Neural progenitor cell (in vitro differentiated cells): ENCODE measurements at regions not wholly inside any gene's neighbourhood (a gene's known extent, or its start where the extent isn't known, plus 50 kb on each side); places are given as distances from the start of the nearest gene placed in this dataset.

ENCODE experiments used
- EZH2 ChIP-seq: fragments of 200-600 bp; sonication (generic); IDR thresholded peaks from 2 replicates; pipeline ENCODE4 v1.6.1; 2017; ENCODE audit warnings: antibody characterized with exemption, mild to moderate bottlenecking, moderate library complexity
- EZH2phosphoT487 ChIP-seq: fragments of 200-600 bp; sonication (generic); IDR thresholded peaks from 2 replicates; pipeline ENCODE4 v1.6.1; 2017; ENCODE audit warnings: antibody characterized with exemption
- TF ChIP-seq, protein P1 (sequence below): fragments of 200-600 bp; sonication (generic); IDR thresholded peaks from 2 replicates; pipeline ENCODE4 v1.5.1; 2017; ENCODE audit warnings: antibody characterized with exemption, mild to moderate bottlenecking

DNA sequence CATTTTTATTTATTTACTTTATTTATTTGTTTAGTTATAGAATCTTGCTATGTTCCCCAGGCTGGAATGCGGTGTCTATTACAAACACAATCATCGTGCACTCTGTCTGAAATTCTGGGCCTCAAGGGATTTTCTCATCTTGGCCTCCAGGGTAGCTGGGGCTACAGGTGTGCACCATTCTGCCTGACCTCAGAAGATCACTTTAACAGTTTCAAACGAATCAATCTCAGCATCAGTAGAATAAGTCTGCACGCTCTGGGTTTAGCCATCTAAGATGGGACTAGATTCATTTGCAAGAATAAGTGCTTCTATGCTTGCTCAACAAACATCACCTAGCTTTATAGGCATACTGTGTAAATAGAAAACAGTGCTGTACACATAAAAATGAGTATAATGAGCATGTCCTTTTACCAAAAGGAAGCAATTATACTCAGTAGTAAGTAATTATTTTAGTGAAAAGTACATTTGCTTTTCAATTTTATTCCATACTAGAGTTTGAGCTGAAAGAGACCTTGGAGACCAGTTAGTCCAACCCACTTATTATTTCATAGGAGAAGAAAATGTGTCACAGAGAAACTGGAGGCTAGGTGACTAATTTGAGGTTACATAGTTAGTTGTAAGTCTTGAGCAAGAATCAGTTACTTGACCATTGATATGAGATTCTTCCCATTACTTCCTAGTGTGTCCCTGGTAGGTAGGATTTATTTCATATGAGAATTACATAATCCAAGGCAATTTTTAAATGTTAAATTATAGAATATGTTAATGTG, 456.5 kb upstream of the LMO3 start:
- TF ChIP-seq, protein P1, sequence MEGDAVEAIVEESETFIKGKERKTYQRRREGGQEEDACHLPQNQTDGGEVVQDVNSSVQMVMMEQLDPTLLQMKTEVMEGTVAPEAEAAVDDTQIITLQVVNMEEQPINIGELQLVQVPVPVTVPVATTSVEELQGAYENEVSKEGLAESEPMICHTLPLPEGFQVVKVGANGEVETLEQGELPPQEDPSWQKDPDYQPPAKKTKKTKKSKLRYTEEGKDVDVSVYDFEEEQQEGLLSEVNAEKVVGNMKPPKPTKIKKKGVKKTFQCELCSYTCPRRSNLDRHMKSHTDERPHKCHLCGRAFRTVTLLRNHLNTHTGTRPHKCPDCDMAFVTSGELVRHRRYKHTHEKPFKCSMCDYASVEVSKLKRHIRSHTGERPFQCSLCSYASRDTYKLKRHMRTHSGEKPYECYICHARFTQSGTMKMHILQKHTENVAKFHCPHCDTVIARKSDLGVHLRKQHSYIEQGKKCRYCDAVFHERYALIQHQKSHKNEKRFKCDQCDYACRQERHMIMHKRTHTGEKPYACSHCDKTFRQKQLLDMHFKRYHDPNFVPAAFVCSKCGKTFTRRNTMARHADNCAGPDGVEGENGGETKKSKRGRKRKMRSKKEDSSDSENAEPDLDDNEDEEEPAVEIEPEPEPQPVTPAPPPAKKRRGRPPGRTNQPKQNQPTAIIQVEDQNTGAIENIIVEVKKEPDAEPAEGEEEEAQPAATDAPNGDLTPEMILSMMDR, result no peak
- TF ChIP-seq EZH2 (no peak), EZH2phosphoT487 (no peak)
